Vagina (tissue), 2 donors: ENCODE measurements at regions not wholly inside any gene's neighbourhood (a gene's known extent, or its start where the extent isn't known, plus 50 kb on each side); places are given as distances from the start of the nearest gene placed in this dataset.

Experiments used
- DNase-seq, 2 donors: peaks; one replicate each; pipeline ENCODE4 v3.0.0-alpha.2; 2017; ENCODE audit errors: extremely low spot score in 2 of 2
- H3K27ac ChIP-seq: fragments of 200-600 bp; sonication (generic); one replicate; pipeline ENCODE4 v1.5.1; 2019
- H3K27me3 ChIP-seq: fragments of 200-600 bp; sonication (generic); one replicate; pipeline ENCODE4 v1.5.1; 2019
- H3K36me3 ChIP-seq, 2 donors: fragments of 200-600 bp; sonication (generic); one replicate each; pipeline ENCODE4 v1.5.1; 2017 to 2019
- H3K4me1 ChIP-seq: fragments of 200-600 bp; sonication (generic); one replicate; pipeline ENCODE4 v1.5.1; 2019
- H3K4me3 ChIP-seq, 2 donors: fragments of 200-600 bp; sonication (generic); 1 replicate in 1 of 2; 2 replicates in 1 of 2; pipeline ENCODE4 v1.5.1; 2016 to 2019
- H3K9me3 ChIP-seq: fragments of 200-600 bp; sonication (generic); one replicate; pipeline ENCODE4 v1.5.1; 2019
- CTCF ChIP-seq, 3 experiments: fragments of 450-650 bp in 2 of 3; fragments of 200-600 bp in 1 of 3; sonication (generic) in 1 of 3; IDR thresholded peaks; one replicate each; pipeline ENCODE4 v1.5.1; 2017 to 2019; ENCODE audit warnings: antibody characterized with exemption in 3 of 3, mild to moderate bottlenecking in 2 of 3, moderate library complexity in 2 of 3
- POLR2A ChIP-seq, 2 donors: fragments of 450-650 bp; IDR thresholded peaks; one replicate each; pipeline ENCODE4 v1.6.1; 2017; ENCODE audit warnings: antibody characterized with exemption in 2 of 2, mild to moderate bottlenecking in 2 of 2, moderate library complexity in 2 of 2
- POLR2AphosphoS5 ChIP-seq, 2 donors: sonication (generic); formaldehyde crosslinking; IDR thresholded peaks; one replicate each; pipeline ENCODE4 v1.9.0; 2017; ENCODE audit warnings: antibody characterized with exemption in 2 of 2, mild to moderate bottlenecking in 2 of 2, low read depth in 1 of 2; ENCODE audit not compliant: insufficient read depth in 1 of 2
- intact Hi-C: fragments of 100-400 bp; cut with DNase I; formaldehyde crosslinking; loops from one replicate; pipeline ENCODE4 v1.15.1; 2023

- Histone ChIP-seq H3K27me3 (no peaks in the 10 kb centered on the region), H3K9me3 (no peaks in the 10 kb centered on the region), H3K4me3 (no peak overlapping the region), H3K4me1 (no peaks in the 10 kb centered on the region), H3K27ac (no peak overlapping the region), H3K36me3 (no peaks in the 10 kb centered on the region)
- TF ChIP-seq CTCF (IDR thresholded peaks at IDR 0.05) (no peak), POLR2AphosphoS5 (IDR thresholded peaks at IDR 0.05; ENCODE audit: insufficient read depth in 1 of 2, low read depth in 1 of 2) (no peak), POLR2A (IDR thresholded peaks at IDR 0.05) (no peak)
- intact Hi-C loops = no loop called here
- no peak for DNase-seq
These were observed 257.1 kb upstream of the KIAA1217 start for GRCh38 chr10:23951841-23952240.

GRCh38 chr10:23955456-23956225 lies 253.3 kb upstream of the KIAA1217 start:
- H3K27me3 ChIP-seq = no peaks in the 10 kb centered on the region
- H3K4me3 ChIP-seq = no peak overlapping the region
- H3K4me1 ChIP-seq = no peaks in the 10 kb centered on the region
- DNase-seq = no peak
- intact Hi-C loops = no loop called here
- H3K9me3 ChIP-seq = no peaks in the 10 kb centered on the region
- no peak overlapping the region for H3K27ac ChIP-seq
- no peak for TF ChIP-seq POLR2AphosphoS5 (IDR thresholded peaks at IDR 0.05; ENCODE audit: insufficient read depth in 1 of 2, low read depth in 1 of 2)
- TF ChIP-seq POLR2A (IDR thresholded peaks at IDR 0.05) = no peak
- TF ChIP-seq CTCF (IDR thresholded peaks at IDR 0.05) = no peak
- H3K36me3 ChIP-seq = no peaks in the 10 kb centered on the region

GRCh38 chr10:23965123-23965522 lies 243.8 kb upstream of the KIAA1217 start:
- Histone ChIP-seq H3K4me3 (no peak overlapping the region), H3K27me3 (no peaks in the 10 kb centered on the region), H3K4me1 (no peaks in the 10 kb centered on the region), H3K36me3 (no peaks in the 10 kb centered on the region), H3K27ac (no peak overlapping the region), H3K9me3 (no peaks in the 10 kb centered on the region)
- TF ChIP-seq POLR2AphosphoS5 (IDR thresholded peaks at IDR 0.05; ENCODE audit: insufficient read depth in 1 of 2, low read depth in 1 of 2) (no peak), POLR2A (IDR thresholded peaks at IDR 0.05) (no peak), CTCF (IDR thresholded peaks at IDR 0.05) (no peak)
- no peak for DNase-seq
- intact Hi-C loops = no loop called here

- TF ChIP-seq CTCF (IDR thresholded peaks at IDR 0.05) (no peak), POLR2A (IDR thresholded peaks at IDR 0.05) (no peak), POLR2AphosphoS5 (IDR thresholded peaks at IDR 0.05; ENCODE audit: insufficient read depth in 1 of 2, low read depth in 1 of 2) (no peak)
- Histone ChIP-seq H3K9me3 (no peaks in the 10 kb centered on the region), H3K27ac (no peak overlapping the region), H3K27me3 (no peaks in the 10 kb centered on the region), H3K4me3 (no peak overlapping the region), H3K4me1 (no peaks in the 10 kb centered on the region), H3K36me3 (no peaks in the 10 kb centered on the region)
- no peak for DNase-seq
- intact Hi-C loops = no loop called here
These were observed 243.1 kb upstream of the KIAA1217 start for GRCh38 chr10:23965880-23966279.

DNA sequence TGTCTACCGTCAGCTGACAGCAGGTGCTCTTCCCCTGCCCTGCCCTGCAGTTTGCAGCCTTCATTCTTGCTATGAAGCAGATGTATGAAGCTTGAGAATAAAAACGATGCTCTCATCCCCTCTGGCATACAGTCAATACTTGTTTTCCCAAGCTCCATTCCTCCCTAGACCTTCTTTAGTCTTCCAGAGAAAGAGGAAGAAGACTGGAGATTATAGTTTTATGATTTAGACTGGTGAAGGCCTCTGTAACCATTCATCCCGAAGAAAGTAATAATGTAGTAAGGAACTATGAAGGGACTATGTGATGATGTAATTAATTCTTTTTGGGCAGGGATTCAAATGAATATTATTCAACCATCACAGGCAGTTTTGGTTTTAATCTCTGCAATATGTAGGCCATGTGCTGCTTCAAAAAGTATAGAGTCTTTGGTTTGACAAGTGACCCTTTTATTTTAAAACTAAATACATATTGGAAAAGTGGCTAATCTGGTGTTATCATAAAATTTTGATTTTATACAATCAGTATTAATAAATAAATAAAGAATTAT lies 242.4 kb upstream of the KIAA1217 start:
- intact Hi-C loops = no loop called here
- no peaks in the 10 kb centered on the region for H3K36me3 ChIP-seq
- no peak for TF ChIP-seq POLR2A (IDR thresholded peaks at IDR 0.05)
- TF ChIP-seq POLR2AphosphoS5 (IDR thresholded peaks at IDR 0.05; ENCODE audit: insufficient read depth in 1 of 2, low read depth in 1 of 2) = no peak
- TF ChIP-seq CTCF (IDR thresholded peaks at IDR 0.05) = no peak
- H3K27ac ChIP-seq = no peak overlapping the region
- H3K4me1 ChIP-seq = no peaks in the 10 kb centered on the region
- no peaks in the 10 kb centered on the region for H3K9me3 ChIP-seq
- H3K4me3 ChIP-seq = no peak overlapping the region
- no peaks in the 10 kb centered on the region for H3K27me3 ChIP-seq
- no peak for DNase-seq
